Stimulated activated CD4-positive, alpha-beta T cell treated with anti-CD3 and anti-CD28 coated beads, Interleukin-12 subunit alpha, Interleukin-12 subunit beta, amount 100 ng/mL, for 4 hours (primary cell): ENCODE measurements at regions not wholly inside any gene's neighbourhood (a gene's known extent, or its start where the extent isn't known, plus 50 kb on each side); places are given as distances from the start of the nearest gene placed in this dataset.

Source experiments
- DNase-seq: peaks from one replicate; pipeline ENCODE4 v3.0.0-alpha.2; 2020

GRCh38 chr7:441684-442421 is 77.8 kb downstream of the PDGFA start:
- no peak for DNase-seq

DNA sequence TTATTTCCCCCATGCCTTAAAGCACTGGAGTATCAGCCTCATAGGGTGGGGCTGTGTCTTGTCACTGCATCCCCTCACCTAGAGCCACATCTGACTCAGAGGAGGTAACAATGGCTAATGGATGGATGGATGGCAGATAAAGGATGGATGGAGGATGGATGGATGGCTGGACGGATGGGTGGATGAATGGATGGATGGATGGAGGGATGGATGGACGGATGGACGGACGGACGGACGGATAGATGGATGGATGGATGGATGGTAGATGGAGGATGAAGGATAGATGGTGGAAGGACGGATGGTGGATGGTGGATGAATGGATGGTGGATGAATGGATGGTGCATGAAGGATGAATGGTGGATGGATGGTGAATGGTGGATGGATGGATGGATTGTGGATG is 77.2 kb downstream of the PDGFA start:
- no peak for DNase-seq

DNA sequence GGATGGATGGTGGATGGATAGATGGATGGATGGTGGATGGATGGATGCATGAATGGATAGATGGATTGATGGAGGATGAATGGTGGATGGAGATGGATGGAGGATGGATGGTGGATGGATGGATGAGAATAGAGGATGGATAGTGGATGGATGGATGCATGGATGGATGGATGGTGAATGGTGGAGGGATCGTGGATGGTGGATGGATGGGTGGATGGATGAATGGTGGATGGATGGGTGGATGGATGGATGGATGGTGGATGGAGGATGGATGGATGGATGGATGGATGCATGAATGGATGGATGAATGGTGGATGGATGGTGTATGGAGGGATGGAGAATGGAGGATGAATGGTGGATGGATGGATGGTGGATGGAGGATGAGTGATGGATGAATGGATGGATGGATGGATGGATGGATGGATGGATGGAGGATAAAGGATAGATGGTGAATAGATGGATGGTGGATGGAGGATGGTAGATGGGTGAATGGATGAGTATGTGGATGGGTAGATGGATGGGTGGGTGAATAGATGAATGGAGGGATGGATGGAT is 76.3 kb downstream of the PDGFA start:
- no peak for DNase-seq

DNA sequence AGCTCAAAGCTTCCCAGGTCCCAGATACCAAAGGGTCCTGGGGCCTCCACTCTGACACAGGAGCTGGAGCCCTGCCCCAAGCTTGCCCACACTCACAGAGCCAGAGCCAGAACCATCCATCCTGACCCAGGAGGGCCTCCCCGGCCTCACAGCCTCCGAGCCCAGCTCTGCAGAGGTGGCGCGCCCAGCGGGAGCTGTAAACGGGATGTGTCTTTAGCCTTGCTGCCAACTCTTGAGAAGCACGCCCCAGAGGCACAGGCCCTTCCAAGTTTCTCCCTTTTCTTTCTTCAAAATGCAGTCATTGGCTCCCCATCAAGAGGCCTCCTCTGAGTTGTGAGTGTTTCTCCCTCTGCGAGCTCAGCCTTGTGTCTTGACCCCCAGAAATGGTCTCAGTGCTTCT is 75.0 kb downstream of the PDGFA start:
- no peak for DNase-seq

- no peak for DNase-seq
Observed at GRCh38 chr7:445020-445419, 74.6 kb downstream of the PDGFA start.

- no peak for DNase-seq
Observed at GRCh38 chr7:445563-446288, 73.9 kb downstream of the PDGFA start.

DNA sequence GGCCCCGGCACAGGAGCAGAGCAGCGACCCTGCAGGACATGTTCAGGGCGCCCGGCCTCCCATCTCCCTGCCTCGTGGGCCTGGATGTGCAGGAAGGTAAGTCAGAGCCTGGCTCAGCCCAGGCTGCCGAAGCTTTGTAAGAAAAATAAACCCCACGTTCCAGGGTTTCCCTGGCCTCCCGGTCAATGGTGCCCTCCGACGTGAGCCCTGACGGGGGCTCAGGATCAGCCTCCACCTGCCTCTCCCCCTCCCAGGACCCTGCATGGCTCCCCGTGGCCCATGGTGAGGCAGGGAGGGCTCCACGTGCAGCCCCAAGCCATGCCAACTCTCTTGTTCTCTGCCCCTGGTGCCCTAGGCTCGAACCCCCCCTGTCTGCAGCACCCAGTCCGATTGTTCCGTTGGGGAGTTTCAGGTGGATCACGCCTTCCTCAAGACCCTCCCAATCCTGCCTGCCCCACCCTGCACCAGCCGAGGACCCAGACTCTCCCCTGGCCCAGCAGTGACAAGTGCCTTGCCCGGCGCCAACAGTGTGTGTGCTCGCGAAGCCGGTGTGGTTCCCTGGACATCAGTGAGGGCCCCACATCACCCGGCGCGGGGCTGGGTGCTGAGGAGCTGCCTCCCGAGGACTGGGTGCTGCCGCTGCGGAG is 73.2 kb downstream of the PDGFA start:
- DNase-seq, result no peak
